Panc1 (cell line): ENCODE measurements at regions not wholly inside any gene's neighbourhood (a gene's known extent, or its start where the extent isn't known, plus 50 kb on each side); places are given as distances from the start of the nearest gene placed in this dataset.

Source experiments
- ATAC-seq: fragments of 200-7000 bp; cut with Tn5 transposase; 2 replicates; pipeline ENCODE4 v1.9.1; 2020; ENCODE audit warnings: mild to moderate bottlenecking, moderate library complexity
- BruUV-seq: library from RNA; stranded (reverse); fragments of 400-500 nt; replicated peaks from 2 replicates; lab custom pipeline; 2021; lab: Mats Ljungman, UMichigan
- CTCF ChIA-PET: fragments of 300-600 bp; sonication (Branson Sonifier 250); formaldehyde crosslinking; loops from one replicate; lab custom pipeline; 2022; ENCODE audit warnings: antibody characterized with exemption; lab: Charles Lee
- POLR2A ChIA-PET: fragments of 300-600 bp; sonication (Branson Sonifier 250); formaldehyde crosslinking; loops from one replicate; lab custom pipeline; 2022; ENCODE audit warnings: antibody characterized with exemption; lab: Charles Lee
- DNase-seq: peaks from one replicate; pipeline ENCODE4 v3.0.0-alpha.2; 2010; ENCODE audit warnings: low read depth, low spot score
- H3K27ac ChIP-seq: 2 replicates; pipeline ENCODE4 v1.5.1; 2011; ENCODE audit warnings: mild to moderate bottlenecking, low read length, inconsistent platforms
- H3K27me3 ChIP-seq: fragments of 200-500 bp; sonication (Bioruptor generic); 2 replicates; pipeline ENCODE4 v1.6.0; 2014; ENCODE audit warnings: low read length, inconsistent platforms; ENCODE audit not compliant: control insufficient read depth, insufficient read depth
- H3K36me3 ChIP-seq: fragments of 200-500 bp; sonication (Bioruptor generic); 2 replicates; pipeline ENCODE4 v1.5.1; 2014; ENCODE audit warnings: inconsistent platforms, mild to moderate bottlenecking, low read length, moderate library complexity; ENCODE audit not compliant: control insufficient read depth, insufficient read depth
- H3K4me1 ChIP-seq: 2 replicates; pipeline ENCODE4 v1.5.1; 2011; ENCODE audit warnings: inconsistent platforms, mild to moderate bottlenecking, low read length, moderate library complexity; ENCODE audit not compliant: control insufficient read depth, insufficient read depth
- H3K4me3 ChIP-seq, 2 experiments: 2 replicates each; pipeline ENCODE4 v1.5.1; 2011 to 2012; ENCODE audit warnings: low read depth in 2 of 2, low read length in 2 of 2, mild to moderate bottlenecking in 2 of 2, inconsistent platforms in 1 of 2, moderate library complexity in 1 of 2
- H3K9me3 ChIP-seq: fragments of 200-500 bp; sonication (Bioruptor generic); 2 replicates; pipeline ENCODE4 v1.5.1; 2014; ENCODE audit warnings: low read depth, mild to moderate bottlenecking, inconsistent platforms, low read length, moderate library complexity; ENCODE audit not compliant: control insufficient read depth, insufficient read depth
- CTCF ChIP-seq: fragments of 450-650 bp; IDR thresholded peaks from 2 replicates; pipeline ENCODE4 v1.5.1; 2017; ENCODE audit warnings: mild to moderate bottlenecking
- POLR2AphosphoS5 ChIP-seq: IDR thresholded peaks from 2 replicates; pipeline ENCODE4 v1.6.1; 2012; ENCODE audit warnings: mild to moderate bottlenecking, low read depth, low read length, moderate library complexity
- REST ChIP-seq, 2 experiments: IDR thresholded peaks; 2 replicates each; pipeline ENCODE4 v1.6.1; 2011 to 2012; ENCODE audit warnings: low read depth in 2 of 2, control low read depth in 1 of 2, low read length in 1 of 2, mild to moderate bottlenecking in 1 of 2, moderate library complexity in 1 of 2; ENCODE audit not compliant: insufficient read depth in 1 of 2
- SIN3A ChIP-seq: IDR thresholded peaks from 2 replicates; pipeline ENCODE4 v1.6.1; 2012; ENCODE audit warnings: low read depth, mild to moderate bottlenecking, low read length, moderate library complexity, borderline replicate concordance; ENCODE audit not compliant: insufficient read depth
- TCF7L2 ChIP-seq: IDR thresholded peaks from 2 replicates; pipeline ENCODE4 v1.6.1; 2011; ENCODE audit warnings: mild to moderate bottlenecking, low read depth, low read length, inconsistent platforms
- in situ Hi-C: cut with HindIII; loops from 2 replicates; pipeline ENCODE4 v1.10.0; 2016; ENCODE audit warnings: low sequenced_read_pairs, low pct_unique_long_range_greater_than_20kb
- intact Hi-C: fragments of 100-400 bp; cut with micrococcal nuclease; formaldehyde crosslinking; loops from one replicate; pipeline ENCODE4 v1.10.0; 2022; ENCODE audit not compliant: unreplicated experiment

- Histone ChIP-seq H3K27me3 (no peaks in the 10 kb centered on the region), H3K9me3 (no peaks in the 10 kb centered on the region), H3K4me3 (no peak overlapping the region), H3K27ac (no peak overlapping the region), H3K36me3 (no peaks in the 10 kb centered on the region), H3K4me1 (no peaks in the 10 kb centered on the region)
- no TSS peak for BruUV-seq
- DNase-seq: no peak
- ATAC-seq: no peak
- intact Hi-C loops (no loop called here), in situ Hi-C loops (no loop called here)
- ChIA-PET CTCF (no interaction called here), POLR2A (no interaction called here)
- TF ChIP-seq REST (IDR thresholded peaks at IDR 0.05; ENCODE audit: insufficient read depth in 1 of 2, low read depth in 2 of 2, low read length in 1 of 2) (no peak), POLR2AphosphoS5 (no peak), CTCF (no peak), TCF7L2 (no peak), SIN3A (no peak)
Measured at GRCh38 chr3:84783281-84783680, 175.5 kb upstream of the CADM2 start.

GRCh38 chr3:84789961-84790360, 168.8 kb upstream of the CADM2 start:
- no TSS peak for BruUV-seq
- no peak for DNase-seq
- ChIA-PET POLR2A (no interaction called here), CTCF (no interaction called here)
- ATAC-seq: no peak
- no peaks in the 10 kb centered on the region for H3K9me3 ChIP-seq
- no peaks in the 10 kb centered on the region for H3K36me3 ChIP-seq
- TF ChIP-seq CTCF: no peak
- TF ChIP-seq REST (IDR thresholded peaks at IDR 0.05; ENCODE audit: insufficient read depth in 1 of 2, low read depth in 2 of 2, low read length in 1 of 2): no peak
- no peak for TF ChIP-seq POLR2AphosphoS5
- TF ChIP-seq TCF7L2: no peak
- no peak for TF ChIP-seq SIN3A
- H3K27me3 ChIP-seq: no peaks in the 10 kb centered on the region
- H3K4me3 ChIP-seq: no peak overlapping the region
- H3K27ac ChIP-seq: no peak overlapping the region
- intact Hi-C loops: no loop called here
- H3K4me1 ChIP-seq: no peaks in the 10 kb centered on the region
- in situ Hi-C loops: no loop called here
